PFSK-1 (cell line): ENCODE measurements at regions not wholly inside any gene's neighbourhood (a gene's known extent, or its start where the extent isn't known, plus 50 kb on each side); places are given as distances from the start of the nearest gene placed in this dataset.

Experiments used
- FOXP2 ChIP-seq: optimal IDR thresholded peaks from 2 replicates; pipeline ENCODE3; 2011; ENCODE audit warnings: borderline replicate concordance, control low read depth, inconsistent platforms; ENCODE audit not compliant: insufficient read depth; ENCODE audit errors: extremely low read length, extremely low read depth
- POLR2AphosphoS5 ChIP-seq: IDR thresholded peaks from 2 replicates; pipeline ENCODE4 v1.6.1; 2012; ENCODE audit warnings: low read depth, mild to moderate bottlenecking, control low read depth, low read length, moderate library complexity
- SIN3A ChIP-seq: IDR thresholded peaks from 2 replicates; pipeline ENCODE4 v1.6.1; 2012; ENCODE audit warnings: mild to moderate bottlenecking, low read length, moderate library complexity, borderline replicate concordance; ENCODE audit not compliant: insufficient read depth
- TAF1 ChIP-seq: IDR thresholded peaks from 2 replicates; pipeline ENCODE4 v1.6.1; 2012; ENCODE audit warnings: low read length, control low read depth, borderline replicate concordance; ENCODE audit not compliant: insufficient read depth
- TF ChIP-seq, protein P1 (sequence below), 2 experiments: IDR thresholded peaks; 2 replicates each; pipeline versions ENCODE4 v1.6.1 to v1.8.0; 2011 to 2012; ENCODE audit warnings: low read depth in 2 of 2, low read length in 2 of 2, control low read depth in 1 of 2, inconsistent platforms in 1 of 2, mild to moderate bottlenecking in 1 of 2, moderate library complexity in 1 of 2; ENCODE audit not compliant: insufficient read depth in 1 of 2

DNA sequence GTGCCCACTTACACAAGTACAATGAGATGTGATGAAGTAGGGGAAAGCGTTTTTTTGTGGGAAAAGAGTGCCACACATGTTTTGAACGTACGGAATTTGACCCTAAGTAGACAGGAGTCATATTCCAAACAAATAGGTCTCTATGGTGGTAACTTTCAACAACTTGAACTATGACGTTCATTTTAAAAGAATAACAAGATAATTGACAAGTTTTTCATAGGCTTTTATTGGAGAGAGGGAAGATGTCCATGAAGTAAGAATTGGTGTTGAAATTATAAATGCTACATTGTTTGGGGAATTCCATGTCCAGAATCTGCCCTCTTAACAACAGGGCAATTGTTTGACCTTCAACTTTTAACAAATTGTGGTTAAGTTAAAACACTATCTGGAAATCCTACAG, 126.5 kb downstream of the GASK1B start:
- TF ChIP-seq POLR2AphosphoS5 (no peak), TAF1 (no peak), FOXP2 (no peak), SIN3A (no peak)
- TF ChIP-seq, protein P1, sequence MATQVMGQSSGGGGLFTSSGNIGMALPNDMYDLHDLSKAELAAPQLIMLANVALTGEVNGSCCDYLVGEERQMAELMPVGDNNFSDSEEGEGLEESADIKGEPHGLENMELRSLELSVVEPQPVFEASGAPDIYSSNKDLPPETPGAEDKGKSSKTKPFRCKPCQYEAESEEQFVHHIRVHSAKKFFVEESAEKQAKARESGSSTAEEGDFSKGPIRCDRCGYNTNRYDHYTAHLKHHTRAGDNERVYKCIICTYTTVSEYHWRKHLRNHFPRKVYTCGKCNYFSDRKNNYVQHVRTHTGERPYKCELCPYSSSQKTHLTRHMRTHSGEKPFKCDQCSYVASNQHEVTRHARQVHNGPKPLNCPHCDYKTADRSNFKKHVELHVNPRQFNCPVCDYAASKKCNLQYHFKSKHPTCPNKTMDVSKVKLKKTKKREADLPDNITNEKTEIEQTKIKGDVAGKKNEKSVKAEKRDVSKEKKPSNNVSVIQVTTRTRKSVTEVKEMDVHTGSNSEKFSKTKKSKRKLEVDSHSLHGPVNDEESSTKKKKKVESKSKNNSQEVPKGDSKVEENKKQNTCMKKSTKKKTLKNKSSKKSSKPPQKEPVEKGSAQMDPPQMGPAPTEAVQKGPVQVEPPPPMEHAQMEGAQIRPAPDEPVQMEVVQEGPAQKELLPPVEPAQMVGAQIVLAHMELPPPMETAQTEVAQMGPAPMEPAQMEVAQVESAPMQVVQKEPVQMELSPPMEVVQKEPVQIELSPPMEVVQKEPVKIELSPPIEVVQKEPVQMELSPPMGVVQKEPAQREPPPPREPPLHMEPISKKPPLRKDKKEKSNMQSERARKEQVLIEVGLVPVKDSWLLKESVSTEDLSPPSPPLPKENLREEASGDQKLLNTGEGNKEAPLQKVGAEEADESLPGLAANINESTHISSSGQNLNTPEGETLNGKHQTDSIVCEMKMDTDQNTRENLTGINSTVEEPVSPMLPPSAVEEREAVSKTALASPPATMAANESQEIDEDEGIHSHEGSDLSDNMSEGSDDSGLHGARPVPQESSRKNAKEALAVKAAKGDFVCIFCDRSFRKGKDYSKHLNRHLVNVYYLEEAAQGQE (IDR thresholded peaks at IDR 0.05; ENCODE audit: insufficient read depth in 1 of 2, low read depth in 2 of 2, low read length in 2 of 2): no peak
